Spleen (tissue), 11 donors: ENCODE measurements at regions not wholly inside any gene's neighbourhood (a gene's known extent, or its start where the extent isn't known, plus 50 kb on each side); places are given as distances from the start of the nearest gene placed in this dataset.
A peak's percentile ranks its signal among the peaks of the same experiment; 100 is the strongest.
"Not testable (repeated sequence)": the region's sequence is repeated elsewhere in the genome, so short reads cannot be mapped to it uniquely, and the experiment has no call there.

Experiments
- DNase-seq: peaks from one replicate; pipeline ENCODE4 v3.0.0-alpha.2; 2020
- H3K27ac ChIP-seq, 8 donors: fragments of 200-600 bp; sonication (generic) in 7 of 8; 1 replicate in 4 of 8; 2 replicates in 4 of 8; pipeline versions ENCODE4 v1.5.0 to v1.8.0; 2016 to 2021; ENCODE audit warnings: inconsistent platforms in 4 of 8, mild to moderate bottlenecking in 4 of 8, moderate library complexity in 1 of 8
- H3K27me3 ChIP-seq, 7 donors: fragments of 200-600 bp; sonication (generic) in 6 of 7; replicated peaks in 1 of 7; 1 replicate in 4 of 7; 2 replicates in 3 of 7; pipeline versions ENCODE4 v1.5.0 to v1.8.0; 2016 to 2021; ENCODE audit warnings: inconsistent platforms in 3 of 7, mild to moderate bottlenecking in 1 of 7
- H3K36me3 ChIP-seq, 6 donors: fragments of 200-600 bp; sonication (generic) in 5 of 6; 1 replicate in 4 of 6; 2 replicates in 2 of 6; pipeline versions ENCODE4 v1.5.0 to v1.8.0; 2016 to 2021; ENCODE audit warnings: inconsistent platforms in 2 of 6
- H3K4me1 ChIP-seq, 6 donors: fragments of 200-600 bp; sonication (generic) in 5 of 6; 1 replicate in 3 of 6; 2 replicates in 3 of 6; pipeline versions ENCODE4 v1.5.0 to v1.8.0; 2016 to 2021; ENCODE audit warnings: inconsistent platforms in 3 of 6
- H3K4me3 ChIP-seq, 8 donors: fragments of 200-600 bp; sonication (generic) in 7 of 8; 1 replicate in 4 of 8; 2 replicates in 4 of 8; pipeline versions ENCODE4 v1.5.0 to v1.8.0; 2016 to 2021; ENCODE audit warnings: inconsistent platforms in 4 of 8, mild to moderate bottlenecking in 4 of 8, moderate library complexity in 2 of 8
- H3K9me3 ChIP-seq, 8 donors: fragments of 200-600 bp; sonication (generic) in 7 of 8; 1 replicate in 4 of 8; 2 replicates in 4 of 8; pipeline versions ENCODE4 v1.5.0 to v1.8.0; 2016 to 2021; ENCODE audit warnings: inconsistent platforms in 4 of 8
- CTCF ChIP-seq, 11 experiments: fragments of 200-600 bp in 7 of 11; fragments of 450-650 bp in 4 of 11; sonication (generic) in 4 of 11; IDR thresholded peaks in 8 of 11; conservative IDR thresholded peaks in 3 of 11; 1 replicate in 7 of 11; 2 replicates in 4 of 11; pipeline versions ENCODE4 v1.4.0 to v1.8.0; 2016 to 2021; ENCODE audit warnings: antibody characterized with exemption in 11 of 11, inconsistent platforms in 4 of 11, mild to moderate bottlenecking in 1 of 11
- POLR2A ChIP-seq, 3 donors: fragments of 450-650 bp; IDR thresholded peaks; one replicate each; pipeline ENCODE4 v1.5.1; 2017; ENCODE audit warnings: antibody characterized with exemption in 3 of 3, mild to moderate bottlenecking in 1 of 3
- POLR2AphosphoS5 ChIP-seq, 3 donors: sonication (generic); formaldehyde crosslinking; IDR thresholded peaks; one replicate each; pipeline ENCODE4 v1.5.1; 2017; ENCODE audit warnings: antibody characterized with exemption in 3 of 3
- WGBS, 5 donors: extraction: QIAGEN DNeasy Blood & Tissue Kit in 3 of 5; methylation state at CpG; one replicate each; pipeline versions ENCODE4 v1.1.5 to v1.1.7; 2013 to 2018; 5-methylcytosine and 5-hydroxymethylcytosine counted together
- intact Hi-C: fragments of 100-400 bp; cut with DNase I; formaldehyde crosslinking; loops from one replicate; pipeline ENCODE4 v1.15.0; 2023; ENCODE audit warnings: low total_unique reads
- donor health status: healthy with polysubstance abuse.
- donor health status: DM: no; HTN: no; CAD: no; lungs with moderate emphysema.
- donor health status: DM: no; HTN: no; CAD: no.
- donor health status: Bipolar disorder and iron deficiency.
- donor health status: healthy.
- donor health status: DM: no; HTN: no; CAD: no.
- donor health status: DM: yes; HTN: yes; CAD: no.

DNA sequence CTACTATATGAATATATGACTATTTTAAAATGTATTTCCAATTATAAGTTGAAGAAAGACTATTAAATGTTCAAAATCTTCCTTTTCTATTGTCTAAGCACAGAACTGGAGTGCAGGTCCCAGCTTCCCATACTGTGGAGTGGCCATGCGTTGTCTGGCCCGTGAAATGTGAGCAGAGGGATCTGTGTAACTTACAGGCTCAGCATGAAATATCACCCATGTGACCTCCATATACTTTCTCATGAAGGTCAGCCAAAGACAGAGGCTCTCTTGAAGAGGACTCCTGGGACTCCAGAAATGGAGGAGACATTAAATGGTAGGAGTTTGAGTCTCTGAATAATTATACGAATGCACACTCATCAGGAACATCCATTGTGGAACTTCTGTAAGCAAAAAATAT lies 92.4 kb upstream of the CAV2 start:
- peaks cover 0 to 4% (median 0%) of the 10 kb centered on the region in 7 donors for H3K27me3 ChIP-seq
- H3K9me3 ChIP-seq: no peaks in the 10 kb centered on the region
- no peak overlapping the region for H3K27ac ChIP-seq
- H3K36me3 ChIP-seq: no peaks in the 10 kb centered on the region
- H3K4me3 ChIP-seq: no peak overlapping the region
- TF ChIP-seq CTCF (IDR thresholded peaks at IDR 0.05 in 8 of 11, conservative IDR thresholded peaks at IDR 0.05 in 3 of 11) (no peak), POLR2A (IDR thresholded peaks at IDR 0.05) (no peak)
- intact Hi-C loops: no loop called here
- 85 to 96% (median 92%) methylated on average over 3 of the region's 3 CpGs for WGBS, 5 donors
- DNase-seq: no peak
- H3K4me1 ChIP-seq: no peaks in the 10 kb centered on the region

DNA sequence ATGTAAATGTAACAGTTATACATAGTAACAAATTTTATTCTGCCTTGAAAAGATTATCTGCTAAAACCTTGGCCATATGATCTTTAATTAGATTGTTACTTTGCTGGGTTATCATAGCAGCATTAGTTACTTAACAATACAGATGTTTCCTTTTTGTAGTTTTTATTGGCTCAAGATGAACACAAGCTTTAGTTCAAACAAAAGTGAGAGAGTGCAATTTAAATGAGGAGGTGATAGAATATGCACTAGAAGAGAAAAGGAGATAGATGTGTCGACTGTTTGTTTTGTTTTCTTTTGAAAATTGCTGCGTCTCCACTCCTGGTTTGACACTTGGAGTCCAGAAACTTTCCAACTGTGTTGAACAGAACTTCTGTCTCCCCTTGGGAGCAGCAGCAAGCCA lies 91.4 kb upstream of the CAV2 start:
- Histone ChIP-seq H3K27ac (no peak overlapping the region), H3K36me3 (no peaks in the 10 kb centered on the region), H3K9me3 (no peaks in the 10 kb centered on the region), H3K4me3 (no peak overlapping the region), H3K4me1 (no peaks in the 10 kb centered on the region), H3K27me3 (peaks cover 0 to 4% (median 0%) of the 10 kb centered on the region in 7 donors)
- intact Hi-C loops: no loop called here
- DNase-seq: no peak
- TF ChIP-seq POLR2AphosphoS5 (IDR thresholded peaks at IDR 0.05) (no peak), CTCF (IDR thresholded peaks at IDR 0.05 in 8 of 11, conservative IDR thresholded peaks at IDR 0.05 in 3 of 11) (no peak), POLR2A (IDR thresholded peaks at IDR 0.05) (no peak)
- 71 to 83% (median 73%) methylated on average over 2 of the region's 2 CpGs for WGBS, 5 donors

- intact Hi-C loops, H3K4me1 ChIP-seq, H3K9me3 ChIP-seq, H3K36me3 ChIP-seq, H3K27ac ChIP-seq, DNase-seq, H3K27me3 ChIP-seq, H3K4me3 ChIP-seq: not testable (repeated sequence)
- WGBS, 5 donors: 89 to 97% (median 93%) methylated on average over 20 to 28 of the region's 28 CpGs
Measured at GRCh38 chr7:116408831-116409453, 90.6 kb upstream of the CAV2 start.

- H3K27ac ChIP-seq, intact Hi-C loops, H3K27me3 ChIP-seq, DNase-seq, H3K4me3 ChIP-seq, H3K36me3 ChIP-seq, H3K9me3 ChIP-seq, H3K4me1 ChIP-seq: not testable (repeated sequence)
- 77 to 93% (median 86%) methylated on average over 1 to 3 of the region's 3 CpGs for WGBS, 5 donors
Measured at GRCh38 chr7:116410694-116411093, 88.8 kb upstream of the CAV2 start.

DNA sequence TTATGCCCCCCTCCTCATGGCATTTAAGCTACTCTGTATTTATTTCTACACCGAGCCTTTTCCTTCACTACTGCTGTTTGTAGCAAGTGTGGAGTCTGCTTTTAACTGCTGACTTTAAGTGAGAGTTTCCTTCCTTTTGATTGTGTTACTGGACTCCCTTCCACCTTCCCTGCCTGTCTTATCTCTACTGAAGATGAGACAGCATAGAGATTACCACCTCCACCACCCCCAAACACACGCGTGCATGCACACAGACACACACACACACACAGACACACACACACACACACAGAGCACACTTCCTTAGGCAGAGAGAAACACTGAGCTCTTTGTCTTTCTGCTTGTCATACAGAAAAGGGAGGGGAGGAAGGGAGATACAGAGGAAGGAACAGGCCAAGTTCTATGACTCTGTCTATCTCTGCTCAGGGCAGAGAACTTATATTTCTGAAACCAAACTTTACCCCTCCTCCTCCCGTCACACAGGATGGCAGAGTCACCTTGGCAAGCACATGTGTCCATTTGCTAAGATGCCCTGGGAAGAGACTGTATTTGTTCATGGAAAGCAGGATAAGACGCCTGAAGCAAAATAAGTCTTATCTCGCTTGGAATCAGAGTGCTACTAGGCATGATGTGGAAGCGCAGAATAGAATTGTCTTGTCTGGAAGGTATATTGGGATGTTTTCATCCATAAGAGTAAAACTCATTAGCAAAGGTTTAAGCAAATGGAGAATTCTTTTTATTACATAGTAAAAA lies 81.8 kb upstream of the CAV2 start:
- no peak for DNase-seq
- Histone ChIP-seq H3K4me1 (peaks cover 0 to 5% (median 0%) of the 10 kb centered on the region in 6 donors), H3K27me3 (no peaks in the 10 kb centered on the region), H3K36me3 (no peaks in the 10 kb centered on the region), H3K4me3 (no peak overlapping the region), H3K27ac (peak overlapping the region in 7 of 8 donors; percentile 9 to 60 (median 41)), H3K9me3 (no peaks in the 10 kb centered on the region)
- 38 to 50% (median 47%) methylated on average over 7 of the region's 7 CpGs for WGBS, 5 donors
- intact Hi-C loops: no loop called here
- TF ChIP-seq CTCF (IDR thresholded peaks at IDR 0.05 in 8 of 11, conservative IDR thresholded peaks at IDR 0.05 in 3 of 11) (no peak), POLR2A (IDR thresholded peaks at IDR 0.05) (no peak), POLR2AphosphoS5 (IDR thresholded peaks at IDR 0.05) (no peak)
